ENCODE measurements at regions not wholly inside any gene's neighbourhood (a gene's known extent, or its start where the extent isn't known, plus 50 kb on each side); places are given as distances from the start of the nearest gene placed in this dataset.

GRCh38 chr9:29750062-29750461 lies 2176.8 kb upstream of the C9orf72 start:
- H3K4me3 ChIP-seq (ENCODE audit: low read depth, low read length): no peak overlapping the region
- TF ChIP-seq, protein P1, sequence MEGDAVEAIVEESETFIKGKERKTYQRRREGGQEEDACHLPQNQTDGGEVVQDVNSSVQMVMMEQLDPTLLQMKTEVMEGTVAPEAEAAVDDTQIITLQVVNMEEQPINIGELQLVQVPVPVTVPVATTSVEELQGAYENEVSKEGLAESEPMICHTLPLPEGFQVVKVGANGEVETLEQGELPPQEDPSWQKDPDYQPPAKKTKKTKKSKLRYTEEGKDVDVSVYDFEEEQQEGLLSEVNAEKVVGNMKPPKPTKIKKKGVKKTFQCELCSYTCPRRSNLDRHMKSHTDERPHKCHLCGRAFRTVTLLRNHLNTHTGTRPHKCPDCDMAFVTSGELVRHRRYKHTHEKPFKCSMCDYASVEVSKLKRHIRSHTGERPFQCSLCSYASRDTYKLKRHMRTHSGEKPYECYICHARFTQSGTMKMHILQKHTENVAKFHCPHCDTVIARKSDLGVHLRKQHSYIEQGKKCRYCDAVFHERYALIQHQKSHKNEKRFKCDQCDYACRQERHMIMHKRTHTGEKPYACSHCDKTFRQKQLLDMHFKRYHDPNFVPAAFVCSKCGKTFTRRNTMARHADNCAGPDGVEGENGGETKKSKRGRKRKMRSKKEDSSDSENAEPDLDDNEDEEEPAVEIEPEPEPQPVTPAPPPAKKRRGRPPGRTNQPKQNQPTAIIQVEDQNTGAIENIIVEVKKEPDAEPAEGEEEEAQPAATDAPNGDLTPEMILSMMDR (IDR thresholded peaks at IDR 0.05; ENCODE audit: low read depth, low read length): no peak

GRCh38 chr9:29751226-29751625 lies 2177.9 kb upstream of the C9orf72 start:
- H3K4me3 ChIP-seq (ENCODE audit: low read depth, low read length): no peak overlapping the region
- TF ChIP-seq, protein P1 (IDR thresholded peaks at IDR 0.05; ENCODE audit: low read depth, low read length): no peak

DNA sequence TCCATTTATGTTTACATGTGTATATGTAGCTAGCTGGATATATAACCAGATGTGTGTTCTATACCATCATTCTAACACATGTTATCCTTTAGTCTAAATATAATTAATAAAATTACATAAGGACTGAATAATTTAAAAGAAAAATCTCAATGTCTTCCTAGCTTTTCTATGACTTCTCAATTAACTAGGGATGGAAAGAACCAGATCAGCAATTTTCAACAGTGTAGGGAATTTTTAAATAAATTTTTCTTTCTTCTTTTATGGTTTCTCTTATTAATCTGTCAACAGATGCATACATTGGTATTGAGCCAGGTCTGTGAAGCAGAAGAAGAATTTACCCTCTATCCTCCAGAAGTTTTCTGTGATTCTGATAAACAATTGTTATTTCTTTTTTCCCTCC lies 2180.4 kb upstream of the C9orf72 start:
- TF ChIP-seq, protein P1 (IDR thresholded peaks at IDR 0.05; ENCODE audit: low read depth, low read length): no peak
- no peak overlapping the region for H3K4me3 ChIP-seq (ENCODE audit: low read depth, low read length)

GRCh38 chr9:29769019-29769418 lies 2195.7 kb upstream of the C9orf72 start:
- no peak overlapping the region for H3K4me3 ChIP-seq (ENCODE audit: low read depth, low read length)

GRCh38 chr9:29773676-29774075 lies 2200.4 kb upstream of the C9orf72 start:
- TF ChIP-seq, protein P1 (IDR thresholded peaks at IDR 0.05; ENCODE audit: low read depth, low read length): no peak
- no peak overlapping the region for H3K4me3 ChIP-seq (ENCODE audit: low read depth, low read length)

More at GRCh38 chr9:29769019-29769418, 2195.7 kb upstream of the C9orf72 start:
- TF ChIP-seq, protein P1 (IDR thresholded peaks at IDR 0.05; ENCODE audit: low read depth, low read length): no peak

- no peak overlapping the region for H3K4me3 ChIP-seq (ENCODE audit: low read depth, low read length)
- TF ChIP-seq, protein P1 (IDR thresholded peaks at IDR 0.05; ENCODE audit: low read depth, low read length): no peak
Measured at GRCh38 chr9:29775491-29775890, 2202.2 kb upstream of the C9orf72 start.

- no peak overlapping the region for H3K4me3 ChIP-seq (ENCODE audit: low read depth, low read length)
- TF ChIP-seq, protein P1 (IDR thresholded peaks at IDR 0.05; ENCODE audit: low read depth, low read length): no peak
Measured at GRCh38 chr9:29778281-29778849, 2205.1 kb upstream of the C9orf72 start.

Measured in WI38 (cell line).